GM12864 (cell line): ENCODE measurements at regions not wholly inside any gene's neighbourhood (a gene's known extent, or its start where the extent isn't known, plus 50 kb on each side); places are given as distances from the start of the nearest gene placed in this dataset.

Experiments
- DNase-seq: peaks from one replicate; pipeline ENCODE4 v3.0.0-alpha.2; 2011; ENCODE audit warnings: low read depth
- H3K4me3 ChIP-seq: 2 replicates; pipeline ENCODE4 v1.5.1; 2011; ENCODE audit warnings: mild to moderate bottlenecking, low read depth, low read length, control low read depth
- TF ChIP-seq, protein P1 (sequence below): IDR thresholded peaks from 2 replicates; pipeline ENCODE4 v1.5.1; 2011; ENCODE audit warnings: low read depth, mild to moderate bottlenecking, moderate library complexity, low read length, control low read depth, inconsistent platforms; ENCODE audit errors: missing control alignments

DNA sequence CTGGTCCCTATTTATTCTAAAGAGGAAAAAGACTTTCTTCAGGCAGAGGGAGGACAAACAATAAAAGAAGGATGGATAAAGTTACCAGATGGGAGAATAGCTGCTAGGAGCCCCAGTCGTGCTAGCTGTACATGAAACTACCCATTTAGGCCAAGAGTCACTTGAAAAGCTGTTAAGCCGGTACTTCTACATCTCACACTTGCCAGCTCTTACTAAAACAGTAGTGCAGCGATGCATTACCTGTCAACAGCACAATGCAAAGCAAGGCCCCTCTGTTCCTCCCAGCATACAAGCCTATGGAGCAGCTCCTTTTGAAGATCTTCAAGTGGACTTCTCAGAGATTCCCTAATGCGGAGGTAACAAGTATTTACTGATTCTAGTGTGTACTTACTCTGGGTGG, 1138.8 kb downstream of the ARAP2 start:
- no peak for DNase-seq

GRCh38 chr4:35106091-35106734, 1138.1 kb downstream of the ARAP2 start:
- H3K4me3 ChIP-seq: no peak overlapping the region
- TF ChIP-seq, protein P1, sequence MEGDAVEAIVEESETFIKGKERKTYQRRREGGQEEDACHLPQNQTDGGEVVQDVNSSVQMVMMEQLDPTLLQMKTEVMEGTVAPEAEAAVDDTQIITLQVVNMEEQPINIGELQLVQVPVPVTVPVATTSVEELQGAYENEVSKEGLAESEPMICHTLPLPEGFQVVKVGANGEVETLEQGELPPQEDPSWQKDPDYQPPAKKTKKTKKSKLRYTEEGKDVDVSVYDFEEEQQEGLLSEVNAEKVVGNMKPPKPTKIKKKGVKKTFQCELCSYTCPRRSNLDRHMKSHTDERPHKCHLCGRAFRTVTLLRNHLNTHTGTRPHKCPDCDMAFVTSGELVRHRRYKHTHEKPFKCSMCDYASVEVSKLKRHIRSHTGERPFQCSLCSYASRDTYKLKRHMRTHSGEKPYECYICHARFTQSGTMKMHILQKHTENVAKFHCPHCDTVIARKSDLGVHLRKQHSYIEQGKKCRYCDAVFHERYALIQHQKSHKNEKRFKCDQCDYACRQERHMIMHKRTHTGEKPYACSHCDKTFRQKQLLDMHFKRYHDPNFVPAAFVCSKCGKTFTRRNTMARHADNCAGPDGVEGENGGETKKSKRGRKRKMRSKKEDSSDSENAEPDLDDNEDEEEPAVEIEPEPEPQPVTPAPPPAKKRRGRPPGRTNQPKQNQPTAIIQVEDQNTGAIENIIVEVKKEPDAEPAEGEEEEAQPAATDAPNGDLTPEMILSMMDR: no peak
- no peak for DNase-seq

More for the DNA sequence above, 1138.8 kb downstream of the ARAP2 start:
- H3K4me3 ChIP-seq: no peak overlapping the region
- TF ChIP-seq, protein P1: no peak

DNA sequence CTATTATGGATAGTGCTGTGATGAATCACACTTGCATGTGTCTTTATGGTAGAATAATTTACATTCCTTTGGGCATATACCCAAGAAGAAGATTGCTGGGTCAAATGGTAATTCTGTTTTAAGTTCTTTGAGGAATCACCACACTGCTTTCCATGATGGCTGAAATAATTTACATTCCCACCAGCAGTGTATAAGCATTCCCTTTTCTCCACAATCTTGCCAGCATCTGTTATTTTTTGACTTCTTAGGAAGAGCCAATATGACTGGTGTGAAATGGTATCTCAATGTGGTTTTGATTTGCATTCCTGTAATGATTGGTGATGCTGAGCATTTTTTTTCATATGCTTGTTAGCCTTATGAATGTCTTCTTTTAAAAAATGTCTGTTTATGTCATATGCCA, 1120.2 kb downstream of the ARAP2 start:
- TF ChIP-seq, protein P1: no peak
- DNase-seq: no peak
- no peak overlapping the region for H3K4me3 ChIP-seq

DNA sequence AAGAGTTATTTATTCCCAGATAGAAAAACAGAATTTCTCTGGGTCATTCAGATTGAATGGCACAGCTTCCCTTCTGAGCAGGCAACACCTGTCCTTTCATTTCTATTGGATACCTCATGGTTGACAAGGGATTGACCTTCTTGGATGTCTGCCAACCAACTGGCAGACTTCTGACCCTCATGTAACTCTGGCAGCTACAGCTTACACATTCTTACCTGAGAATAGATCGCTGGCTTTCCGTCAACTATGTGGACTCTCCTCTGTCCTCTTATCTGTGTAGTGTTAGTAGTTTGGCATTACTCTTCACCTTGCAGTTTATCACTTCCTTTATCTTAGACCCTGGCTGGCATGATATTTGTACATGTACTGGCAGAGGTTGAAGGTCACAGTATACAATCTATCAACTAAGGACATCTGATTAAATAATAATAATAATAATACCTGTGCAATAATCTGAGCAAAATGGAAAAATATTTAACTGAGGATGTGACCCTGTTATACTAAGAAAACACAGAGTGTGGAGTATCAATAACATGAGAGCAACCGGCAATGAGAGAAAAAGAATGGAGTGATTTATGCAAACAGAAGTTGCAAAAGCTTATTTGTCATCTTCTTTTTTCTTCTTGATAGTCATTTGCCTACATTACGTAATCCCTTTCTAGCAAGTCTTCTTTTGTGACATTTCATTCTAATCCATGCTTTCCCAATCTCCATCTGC, 1118.2 kb downstream of the ARAP2 start:
- H3K4me3 ChIP-seq: no peak overlapping the region
- no peak for DNase-seq
- TF ChIP-seq, protein P1: no peak

DNA sequence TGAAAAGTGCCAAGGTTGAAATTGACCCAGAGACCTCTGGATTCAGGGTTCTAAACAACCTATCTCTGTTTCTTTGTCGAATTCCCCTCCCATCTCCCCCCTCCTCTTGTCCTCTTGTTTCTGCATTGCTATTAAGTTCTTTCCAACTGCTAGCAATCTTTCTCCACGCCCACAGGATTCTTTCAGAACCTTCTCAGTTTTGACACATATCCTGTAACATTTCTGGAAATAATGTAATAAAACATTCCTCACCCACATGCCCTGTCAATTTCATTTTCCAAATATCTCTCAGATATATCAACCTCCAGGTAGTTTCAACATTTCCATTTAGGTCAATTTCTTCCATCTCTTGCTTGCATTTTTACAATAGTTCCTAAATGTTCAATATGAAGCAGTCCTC, 1105.9 kb downstream of the ARAP2 start:
- TF ChIP-seq, protein P1: no peak
- DNase-seq: no peak
- no peak overlapping the region for H3K4me3 ChIP-seq

- DNase-seq: no peak
- H3K4me3 ChIP-seq: no peak overlapping the region
- TF ChIP-seq, protein P1: no peak
Measured at GRCh38 chr4:35147761-35148160, 1096.6 kb downstream of the ARAP2 start.
